ENCODE measurements at regions not wholly inside any gene's neighbourhood (a gene's known extent, or its start where the extent isn't known, plus 50 kb on each side); places are given as distances from the start of the nearest gene placed in this dataset.

DNA sequence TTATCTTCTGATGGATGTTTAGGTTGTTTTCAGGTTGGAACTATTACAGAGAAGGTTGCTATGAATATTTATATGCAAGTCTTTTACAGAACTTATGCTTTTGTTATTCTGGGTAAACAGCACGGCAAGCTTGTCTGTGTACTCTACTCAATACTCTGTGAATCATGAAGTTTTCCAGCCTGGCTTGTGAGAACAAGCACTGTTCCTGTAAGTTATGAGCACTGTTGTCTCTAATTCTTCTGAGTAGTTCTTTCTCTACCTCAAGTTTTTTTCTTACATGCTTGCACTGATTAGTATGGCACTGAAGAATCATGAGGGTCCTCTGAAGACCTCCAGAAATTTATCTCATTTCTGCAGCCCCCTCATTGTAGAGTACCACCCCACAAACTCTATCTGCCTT, 496.9 kb downstream of the KCTD12 start:
- Histone ChIP-seq H3K4me3 (ENCODE audit: low read depth in 2 of 2, low read length in 1 of 2) (no peak overlapping the region), H2AFZ (ENCODE audit: low read depth) (no peak overlapping the region), H3K27me3 (ENCODE audit: insufficient read depth) (no peaks in the 10 kb centered on the region), H3F3A (replicated peaks; ENCODE audit: insufficient read depth) (peaks cover 6% of the 10 kb centered on the region), H3K4me1 (ENCODE audit: control insufficient read depth in 1 of 2, insufficient read depth in 2 of 2, low read depth in 1 of 2, low read length in 1 of 2) (no peaks in the 10 kb centered on the region; a peak in 1 of 4 replicates), H3K9me2 (no peaks in the 10 kb centered on the region), H3K9ac (no peak overlapping the region), H3K79me2 (ENCODE audit: insufficient read depth) (no peaks in the 10 kb centered on the region), H3K36me3 (replicated peaks in 1 of 2; ENCODE audit: control insufficient read depth in 1 of 2, insufficient read depth in 2 of 2, low read length in 1 of 2) (no peaks in the 10 kb centered on the region), H3K4me2 (no peak overlapping the region), H4K20me1 (ENCODE audit: insufficient read depth) (0 out of 2 replicates have a peak, but pooled peaks cover under 1% of the 10 kb centered on the region), H3K9me3 (no peaks in the 10 kb centered on the region), H3K27ac (ENCODE audit: low read depth in 2 of 2, low read length in 1 of 2) (no peak overlapping the region)
- POLR2A ChIA-PET: no interaction called here
- TF ChIP-seq JUND (IDR thresholded peaks at IDR 0.05) (no peak), NFIC (IDR thresholded peaks at IDR 0.05; ENCODE audit: borderline replicate concordance) (no peak), RXRA (IDR thresholded peaks at IDR 0.05; ENCODE audit: borderline replicate concordance, low read depth) (no peak), FOXM1 (IDR thresholded peaks at IDR 0.05; ENCODE audit: low read depth) (no peak), TAF1 (IDR thresholded peaks at IDR 0.05; ENCODE audit: borderline replicate concordance, low read depth, low read length) (no peak), IRF3 (IDR thresholded peaks at IDR 0.05; ENCODE audit: low read depth, low read length) (no peak), ELF1 (IDR thresholded peaks at IDR 0.05) (no peak), PBX3 (IDR thresholded peaks at IDR 0.05) (no peak), TEAD4 (IDR thresholded peaks at IDR 0.05; ENCODE audit: borderline replicate concordance, insufficient read depth) (no peak), MEF2A (IDR thresholded peaks at IDR 0.05; ENCODE audit: borderline replicate concordance, low read depth) (no peak), RAD21 (IDR thresholded peaks at IDR 0.05; ENCODE audit: low read length) (no peak), EZH2phosphoT487 (IDR thresholded peaks at IDR 0.05; ENCODE audit: borderline replicate concordance, low read depth) (no peak), FOSL2 (IDR thresholded peaks at IDR 0.05; ENCODE audit: borderline replicate concordance, low read depth) (no peak), SMC3 (IDR thresholded peaks at IDR 0.05; ENCODE audit: low read depth, low read length) (no peak), ZBTB33 (IDR thresholded peaks at IDR 0.05; ENCODE audit: borderline replicate concordance, low read depth) (no peak), USF2 (IDR thresholded peaks at IDR 0.05; ENCODE audit: borderline replicate concordance, low read depth, low read length) (no peak)
- TF ChIP-seq, protein P1, sequence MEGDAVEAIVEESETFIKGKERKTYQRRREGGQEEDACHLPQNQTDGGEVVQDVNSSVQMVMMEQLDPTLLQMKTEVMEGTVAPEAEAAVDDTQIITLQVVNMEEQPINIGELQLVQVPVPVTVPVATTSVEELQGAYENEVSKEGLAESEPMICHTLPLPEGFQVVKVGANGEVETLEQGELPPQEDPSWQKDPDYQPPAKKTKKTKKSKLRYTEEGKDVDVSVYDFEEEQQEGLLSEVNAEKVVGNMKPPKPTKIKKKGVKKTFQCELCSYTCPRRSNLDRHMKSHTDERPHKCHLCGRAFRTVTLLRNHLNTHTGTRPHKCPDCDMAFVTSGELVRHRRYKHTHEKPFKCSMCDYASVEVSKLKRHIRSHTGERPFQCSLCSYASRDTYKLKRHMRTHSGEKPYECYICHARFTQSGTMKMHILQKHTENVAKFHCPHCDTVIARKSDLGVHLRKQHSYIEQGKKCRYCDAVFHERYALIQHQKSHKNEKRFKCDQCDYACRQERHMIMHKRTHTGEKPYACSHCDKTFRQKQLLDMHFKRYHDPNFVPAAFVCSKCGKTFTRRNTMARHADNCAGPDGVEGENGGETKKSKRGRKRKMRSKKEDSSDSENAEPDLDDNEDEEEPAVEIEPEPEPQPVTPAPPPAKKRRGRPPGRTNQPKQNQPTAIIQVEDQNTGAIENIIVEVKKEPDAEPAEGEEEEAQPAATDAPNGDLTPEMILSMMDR (IDR thresholded peaks at IDR 0.05): no peak
- TF ChIP-seq, protein P2, sequence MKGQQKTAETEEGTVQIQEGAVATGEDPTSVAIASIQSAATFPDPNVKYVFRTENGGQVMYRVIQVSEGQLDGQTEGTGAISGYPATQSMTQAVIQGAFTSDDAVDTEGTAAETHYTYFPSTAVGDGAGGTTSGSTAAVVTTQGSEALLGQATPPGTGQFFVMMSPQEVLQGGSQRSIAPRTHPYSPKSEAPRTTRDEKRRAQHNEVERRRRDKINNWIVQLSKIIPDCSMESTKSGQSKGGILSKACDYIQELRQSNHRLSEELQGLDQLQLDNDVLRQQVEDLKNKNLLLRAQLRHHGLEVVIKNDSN (IDR thresholded peaks at IDR 0.05; ENCODE audit: borderline replicate concordance, low read depth): no peak
- WGBS (ENCODE audit: low lambda C conversion rate): 35% methylated on average over 1 of the region's 1 CpG
- no peak for DNase-seq
- CTCF ChIA-PET: no interaction called here
